Heart right ventricle (tissue), 16 donors: ENCODE measurements at regions not wholly inside any gene's neighbourhood (a gene's known extent, or its start where the extent isn't known, plus 50 kb on each side); places are given as distances from the start of the nearest gene placed in this dataset.

Source experiments
- ATAC-seq, 8 donors: fragments of 200-7000 bp; cut with Tn5 transposase; one replicate each; pipeline ENCODE4 v1.9.1; 2020; ENCODE audit warnings: mild to moderate bottlenecking in 8 of 8, moderate library complexity in 8 of 8, moderate number of reproducible peaks in 1 of 8
- DNase-seq, 2 donors: peaks; one replicate each; pipeline ENCODE4 v3.0.0-alpha.2; 2020
- H3K27ac ChIP-seq, 10 donors: fragments of 200-600 bp; sonication (generic) in 2 of 10; one replicate each; pipeline versions ENCODE4 v1.5.0 to v1.8.0; 2020 to 2022; ENCODE audit warnings: mild to moderate bottlenecking in 3 of 10
- H3K27me3 ChIP-seq, 7 donors: fragments of 200-600 bp; one replicate each; pipeline ENCODE4 v1.8.0; 2021 to 2022; ENCODE audit warnings: mild to moderate bottlenecking in 2 of 7
- H3K36me3 ChIP-seq, 9 donors: fragments of 200-600 bp; sonication (generic) in 1 of 9; one replicate each; pipeline versions ENCODE4 v1.5.0 to v1.8.0; 2020 to 2022; ENCODE audit warnings: mild to moderate bottlenecking in 2 of 9
- H3K4me1 ChIP-seq, 9 donors: fragments of 200-600 bp; sonication (generic) in 1 of 9; one replicate each; pipeline versions ENCODE4 v1.5.0 to v1.8.0; 2020 to 2022; ENCODE audit warnings: mild to moderate bottlenecking in 4 of 9
- H3K4me3 ChIP-seq, 10 donors: fragments of 200-600 bp; sonication (generic) in 2 of 10; one replicate each; pipeline versions ENCODE4 v1.5.0 to v1.8.0; 2020 to 2022; ENCODE audit warnings: mild to moderate bottlenecking in 7 of 10, moderate library complexity in 2 of 10
- H3K9me3 ChIP-seq, 11 donors: fragments of 200-600 bp in 10 of 11; sonication (generic) in 2 of 11; one replicate each; pipeline versions ENCODE4 v1.5.0 to v1.8.0; 2013 to 2022; ENCODE audit warnings: mild to moderate bottlenecking in 2 of 11, control low read depth in 1 of 11, moderate library complexity in 1 of 11
- WGBS, 2 donors: extraction: QIAGEN DNeasy Blood & Tissue Kit; methylation state at CpG; one replicate each; pipeline ENCODE4 v1.1.7; 2013; ENCODE audit warnings: inconsistent platforms in 1 of 2; 5-methylcytosine and 5-hydroxymethylcytosine counted together
- intact Hi-C, 10 donors: fragments of 100-400 bp; cut with DNase I; formaldehyde crosslinking; loops; one replicate each; pipeline versions ENCODE4 v1.11.1 to v1.14.2; 2022
- TF ChIP-seq, protein P1 (sequence below), 9 donors: fragments of 200-600 bp; sonication (generic) in 2 of 9; IDR thresholded peaks; one replicate each; pipeline versions ENCODE4 v1.5.0 to v1.8.0; 2021 to 2022; ENCODE audit warnings: antibody characterized with exemption in 9 of 9, mild to moderate bottlenecking in 5 of 9, moderate library complexity in 1 of 9
- donor health status: Arrhythmogenic right ventricular cardiomyopathy.
- donor health status: ischemic (EF 13 %, LVEDD 7.1; RV severe dilation, severe dysfunction).
- donor health status: healthy with polysubstance abuse.
- donor health status: DM: no; HTN: yes; CAD: no.
- donor health status: DM: no; HTN: no; CAD: no.
- donor health status: ischemic (EF 25% LVEDD 6.9; RV normal size, moderate dysfunction).
- donor health status: ischemic (EF 25% LVEDD 5.7; RV mildly dilated, moderate dysfunction).
- donor health status: healthy.
- donor health status: DM: yes; HTN: yes; CAD: no.
- donor health status: Ischemic cardiomyopathy.
- donor health status: ischemic (EF 35%, LVEDD 5.7; RV mildly dilated, moderate dysfunction).
- donor health status: nonischemic (EF 11% LVEDD 7.7; RV severe dilation, severe dysfunction).
- donor health status: DM: yes; HTN: yes; CAD: no.
- donor health status: PGD.
- donor health status: ischemic (EF 29% LVEDD 5.4; RV normal size, mild dysfunction).
- donor health status: nonischemic (EF 23%, LVEDD 6.1; RV moderate dilation, normal function).

DNA sequence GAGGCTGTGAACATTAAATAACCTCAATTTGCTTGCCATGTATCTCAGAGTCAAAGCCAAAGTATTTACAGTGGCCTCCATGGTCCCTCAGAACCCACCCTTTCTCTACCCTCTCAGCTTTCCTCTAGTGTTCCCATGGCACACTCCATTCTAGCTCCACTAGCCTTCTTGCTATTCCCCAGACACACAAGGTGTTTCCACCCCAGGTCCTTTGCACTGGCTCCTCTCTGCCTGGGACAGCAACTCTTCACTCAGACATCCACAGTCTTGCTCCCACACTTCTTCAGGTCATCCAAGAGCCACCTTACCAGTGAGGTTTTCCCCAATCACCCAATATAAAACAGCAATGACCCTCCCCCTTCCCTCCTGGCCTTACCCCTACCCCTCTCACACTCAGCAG, 56.5 kb upstream of the PLEKHG1 start:
- ATAC-seq: no peak
- Histone ChIP-seq H3K4me3 (no peak overlapping the region), H3K27ac (no peak overlapping the region), H3K4me1 (peaks cover 10 to 41% (median 15%) of the 10 kb centered on the region in 9 donors), H3K9me3 (no peaks in the 10 kb centered on the region), H3K36me3 (no peaks in the 10 kb centered on the region), H3K27me3 (peaks cover 0 to 4% (median 0%) of the 10 kb centered on the region in 7 donors)
- DNase-seq: no peak
- intact Hi-C loops: no loop called here
- TF ChIP-seq, protein P1, sequence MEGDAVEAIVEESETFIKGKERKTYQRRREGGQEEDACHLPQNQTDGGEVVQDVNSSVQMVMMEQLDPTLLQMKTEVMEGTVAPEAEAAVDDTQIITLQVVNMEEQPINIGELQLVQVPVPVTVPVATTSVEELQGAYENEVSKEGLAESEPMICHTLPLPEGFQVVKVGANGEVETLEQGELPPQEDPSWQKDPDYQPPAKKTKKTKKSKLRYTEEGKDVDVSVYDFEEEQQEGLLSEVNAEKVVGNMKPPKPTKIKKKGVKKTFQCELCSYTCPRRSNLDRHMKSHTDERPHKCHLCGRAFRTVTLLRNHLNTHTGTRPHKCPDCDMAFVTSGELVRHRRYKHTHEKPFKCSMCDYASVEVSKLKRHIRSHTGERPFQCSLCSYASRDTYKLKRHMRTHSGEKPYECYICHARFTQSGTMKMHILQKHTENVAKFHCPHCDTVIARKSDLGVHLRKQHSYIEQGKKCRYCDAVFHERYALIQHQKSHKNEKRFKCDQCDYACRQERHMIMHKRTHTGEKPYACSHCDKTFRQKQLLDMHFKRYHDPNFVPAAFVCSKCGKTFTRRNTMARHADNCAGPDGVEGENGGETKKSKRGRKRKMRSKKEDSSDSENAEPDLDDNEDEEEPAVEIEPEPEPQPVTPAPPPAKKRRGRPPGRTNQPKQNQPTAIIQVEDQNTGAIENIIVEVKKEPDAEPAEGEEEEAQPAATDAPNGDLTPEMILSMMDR (IDR thresholded peaks at IDR 0.05): no peak

DNA sequence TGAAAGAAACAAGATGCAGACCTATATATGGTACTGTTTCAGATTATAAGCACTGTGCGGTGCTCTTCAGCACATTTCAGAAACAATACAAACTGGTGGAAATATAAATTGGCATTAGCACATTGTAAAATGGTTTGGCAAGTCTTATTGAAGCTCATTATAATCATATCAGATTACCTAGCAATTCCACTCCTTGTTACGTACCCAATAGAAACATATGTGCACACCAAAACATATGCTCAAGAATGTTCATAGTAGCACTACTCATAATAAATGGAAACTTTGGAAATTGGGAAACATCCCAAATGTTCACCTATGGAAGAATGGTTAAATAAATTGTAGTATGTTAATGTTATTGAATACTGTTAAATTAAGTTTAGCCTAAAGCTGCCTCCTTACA, 54.9 kb upstream of the PLEKHG1 start:
- intact Hi-C loops: no loop called here
- TF ChIP-seq, protein P1 (IDR thresholded peaks at IDR 0.05): no peak
- no peak for ATAC-seq

DNA sequence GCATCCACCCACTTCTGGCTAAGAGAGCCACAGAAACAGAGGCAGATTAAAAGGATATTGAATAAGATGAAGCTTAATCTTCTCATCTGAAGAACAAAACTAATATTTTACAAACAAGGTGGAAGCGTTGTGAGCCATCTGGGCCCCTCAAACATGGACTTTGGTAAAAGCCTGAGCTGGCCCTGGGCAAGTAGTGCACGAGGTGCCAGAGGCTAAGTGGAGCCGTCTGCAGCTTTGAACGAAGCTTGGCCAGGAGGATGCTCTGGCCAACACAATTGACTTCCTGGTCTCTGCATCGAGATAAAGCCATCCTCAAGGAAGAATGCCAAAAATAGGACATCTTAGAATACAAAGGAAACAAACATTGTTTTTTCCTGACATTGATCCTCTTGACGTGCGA, 53.2 kb upstream of the PLEKHG1 start:
- Histone ChIP-seq H3K36me3 (no peaks in the 10 kb centered on the region), H3K9me3 (no peaks in the 10 kb centered on the region), H3K4me1 (peaks cover 8 to 31% (median 15%) of the 10 kb centered on the region in 9 donors), H3K4me3 (no peak overlapping the region), H3K27me3 (peaks cover 0 to 4% (median 0%) of the 10 kb centered on the region in 7 donors), H3K27ac (peak overlapping the region in 2 of 10 donors; percentile 45 to 63)
- WGBS, 2 donors: 17% methylated on average over 7 of the region's 7 CpGs
- ATAC-seq: peak in 3 of 8 donors; percentile 35 to 64 (median 57)
- DNase-seq: no peak
- intact Hi-C loops: no loop called here
- TF ChIP-seq, protein P1 (IDR thresholded peaks at IDR 0.05): no peak

More for the DNA sequence above, 54.9 kb upstream of the PLEKHG1 start:
- Histone ChIP-seq H3K4me3 (no peak overlapping the region), H3K27me3 (peaks cover 0 to 4% (median 0%) of the 10 kb centered on the region in 7 donors), H3K4me1 (peaks cover 8 to 31% (median 15%) of the 10 kb centered on the region in 9 donors), H3K36me3 (no peaks in the 10 kb centered on the region), H3K27ac (no peak overlapping the region), H3K9me3 (no peaks in the 10 kb centered on the region)
- DNase-seq: no peak
- WGBS, 2 donors: 97 to 98% methylated on average over 2 of the region's 2 CpGs

DNA sequence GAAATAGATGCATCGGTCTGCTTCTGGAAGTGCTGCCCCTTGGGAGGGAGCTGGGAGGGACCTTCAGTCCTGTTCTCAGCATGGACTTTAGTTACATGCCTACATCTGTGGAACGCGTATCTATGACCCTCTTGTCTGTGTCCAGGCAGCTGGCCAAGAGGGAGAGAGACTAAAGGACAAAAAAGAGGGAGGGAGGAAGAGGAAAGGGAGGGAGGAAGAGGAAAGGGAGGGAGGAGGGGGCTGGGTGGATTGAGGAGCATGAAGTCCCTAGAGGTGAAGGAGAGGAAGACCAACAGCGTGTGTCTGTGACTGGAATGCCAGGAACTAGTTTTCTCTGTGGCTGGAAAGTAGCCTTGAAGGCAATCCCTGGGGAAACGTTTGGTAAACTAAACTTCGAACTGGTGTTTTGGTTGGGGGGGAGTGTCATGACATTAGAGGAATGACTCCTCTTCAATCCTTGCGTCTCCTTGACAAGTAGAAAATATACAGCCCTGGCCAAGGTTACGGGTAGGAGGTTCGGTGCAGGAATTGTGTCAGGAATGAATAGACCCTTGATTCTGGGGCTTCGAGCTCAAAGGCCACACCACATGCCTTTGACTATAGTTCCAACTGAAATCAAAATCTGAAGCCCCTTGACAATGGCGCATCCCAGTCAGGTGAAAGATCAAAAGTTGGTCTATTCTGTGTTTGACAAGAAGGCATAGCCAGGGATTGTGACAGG, 52.0 kb upstream of the PLEKHG1 start:
- TF ChIP-seq, protein P1 (IDR thresholded peaks at IDR 0.05): no peak
- peak overlapping the region in 1 of 10 donors; percentile 63 for H3K27ac ChIP-seq
- ATAC-seq (peak; percentile 77 to 93 (median 88)), DNase-seq (peak; percentile 58 to 81)
- peaks cover 0 to 4% (median 0%) of the 10 kb centered on the region in 7 donors for H3K27me3 ChIP-seq
- peaks cover 8 to 24% (median 15%) of the 10 kb centered on the region in 9 donors for H3K4me1 ChIP-seq
- H3K4me3 ChIP-seq: no peak overlapping the region
- no peaks in the 10 kb centered on the region for H3K9me3 ChIP-seq
- intact Hi-C loops: no loop called here
- WGBS, 2 donors: 41 to 42% methylated on average over 11 of the region's 11 CpGs
- no peaks in the 10 kb centered on the region for H3K36me3 ChIP-seq
